SU-DHL-6 (cell line): ENCODE measurements at regions not wholly inside any gene's neighbourhood (a gene's known extent, or its start where the extent isn't known, plus 50 kb on each side); places are given as distances from the start of the nearest gene placed in this dataset.

Experiments used
- H2AFZ ChIP-seq: fragments of 200-600 bp; sonication (generic); 2 replicates; pipeline ENCODE4 v1.6.1; 2014; ENCODE audit warnings: low read depth, mild to moderate bottlenecking, moderate library complexity, mixed read lengths, antibody characterized with exemption, low read length; ENCODE audit not compliant: severe bottlenecking
- H3F3A ChIP-seq: fragments of 200-600 bp; shearing (Covaris generic); 2 replicates; pipeline ENCODE4 v1.6.0; 2016; ENCODE audit warnings: antibody characterized with exemption, mild to moderate bottlenecking; ENCODE audit not compliant: insufficient read depth
- H3K27ac ChIP-seq: fragments of 200-600 bp; sonication (generic); 2 replicates; pipeline ENCODE4 v1.5.1; 2016; ENCODE audit warnings: low read depth, mild to moderate bottlenecking, low read length, moderate library complexity, mixed read lengths
- H3K27me3 ChIP-seq: fragments of 200-600 bp; sonication (generic), shearing (Covaris generic); 2 replicates; pipeline ENCODE4 v1.6.0; 2014; ENCODE audit warnings: mild to moderate bottlenecking, low read length
- H3K36me3 ChIP-seq: fragments of 200-600 bp; sonication (generic); 2 replicates; pipeline ENCODE4 v1.6.1; 2014; ENCODE audit warnings: mild to moderate bottlenecking, low read length, mixed read lengths
- H3K4me2 ChIP-seq: fragments of 300-600, 200-600 bp; shearing (Covaris generic), sonication (generic); 2 replicates; pipeline ENCODE4 v1.6.0; 2014; ENCODE audit warnings: low read length, low read depth, mild to moderate bottlenecking; ENCODE audit not compliant: poor library complexity, severe bottlenecking
- H3K4me3 ChIP-seq: fragments of 200-600 bp; sonication (generic); 2 replicates; pipeline ENCODE4 v1.5.1; 2014; ENCODE audit warnings: antibody characterized with exemption, low read length, mild to moderate bottlenecking, mixed read lengths; ENCODE audit not compliant: insufficient read depth, poor library complexity, severe bottlenecking
- H3K79me2 ChIP-seq: fragments of 200-600 bp; sonication (generic); 2 replicates; pipeline ENCODE4 v1.6.1; 2014; ENCODE audit warnings: mild to moderate bottlenecking, low read length, moderate library complexity; ENCODE audit not compliant: insufficient read depth
- H3K9ac ChIP-seq: fragments of 200-600 bp; sonication (generic); 2 replicates; pipeline ENCODE4 v1.7.0; 2014; ENCODE audit warnings: mild to moderate bottlenecking, low read length
- H3K9me2 ChIP-seq: fragments of 200-600 bp; sonication (generic); replicated peaks from 2 replicates; pipeline ENCODE4 v1.6.1; 2014; ENCODE audit warnings: low read length; ENCODE audit not compliant: insufficient read depth
- H3K9me3 ChIP-seq: fragments of 200-600 bp; sonication (generic); 2 replicates; pipeline ENCODE4 v1.6.1; 2014; ENCODE audit warnings: low read length, mixed read lengths; ENCODE audit not compliant: insufficient read depth
- H4K20me1 ChIP-seq: fragments of 200-600 bp; sonication (generic); 2 replicates; pipeline ENCODE4 v1.6.1; 2014; ENCODE audit warnings: low read depth, mild to moderate bottlenecking, antibody characterized with exemption, low read length, moderate library complexity, mixed read lengths
- CTCF ChIP-seq: fragments of 200-600 bp; sonication (generic); IDR thresholded peaks from one replicate; pipeline ENCODE4 v1.5.1; 2017; ENCODE audit warnings: antibody characterized with exemption, mild to moderate bottlenecking, low read length, moderate library complexity; ENCODE audit not compliant: insufficient read depth, poor library complexity, severe bottlenecking
- EZH2phosphoT487 ChIP-seq: fragments of 200-600 bp; sonication (generic), shearing (Covaris generic); conservative IDR thresholded peaks from 2 replicates; pipeline ENCODE4 v1.6.1; 2018; ENCODE audit warnings: mild to moderate bottlenecking, antibody characterized with exemption, low read length, moderate library complexity, mixed read lengths

GRCh38 chr1:193729429-193729828, 543.0 kb upstream of the B3GALT2 start:
- Histone ChIP-seq H3K9me2 (no peaks in the 10 kb centered on the region), H3K79me2 (no peaks in the 10 kb centered on the region), H4K20me1 (no peaks in the 10 kb centered on the region), H3K4me3 (no peak overlapping the region), H3K27me3 (no peaks in the 10 kb centered on the region), H3K4me2 (no peak overlapping the region), H3K9ac (no peak overlapping the region), H3K36me3 (no peaks in the 10 kb centered on the region), H2AFZ (peak overlapping the region; percentile 20), H3F3A (no peaks in the 10 kb centered on the region), H3K9me3 (no peaks in the 10 kb centered on the region), H3K27ac (no peak overlapping the region)
- TF ChIP-seq EZH2phosphoT487 = no peak
- TF ChIP-seq CTCF = no peak

GRCh38 chr1:193727850-193728249, 541.4 kb upstream of the B3GALT2 start:
- Histone ChIP-seq H3K36me3 (no peaks in the 10 kb centered on the region; the same call in 1 of the 2 replicates), H4K20me1 (no peaks in the 10 kb centered on the region), H3K79me2 (no peaks in the 10 kb centered on the region), H3F3A (no peaks in the 10 kb centered on the region), H3K9me2 (no peaks in the 10 kb centered on the region), H3K27ac (no peak overlapping the region), H3K4me2 (no peak overlapping the region), H3K4me3 (no peak overlapping the region), H3K27me3 (no peaks in the 10 kb centered on the region), H3K9me3 (no peaks in the 10 kb centered on the region), H2AFZ (no peak overlapping the region), H3K9ac (no peak overlapping the region)
- TF ChIP-seq CTCF (no peak), EZH2phosphoT487 (no peak)

- no peaks in the 10 kb centered on the region for H3K79me2 ChIP-seq
- no peaks in the 10 kb centered on the region for H4K20me1 ChIP-seq
- no peaks in the 10 kb centered on the region for H3K9me2 ChIP-seq
- H3K36me3 ChIP-seq = no peaks in the 10 kb centered on the region; the same call in 1 of the 2 replicates
- H3K27ac ChIP-seq = no peak overlapping the region
- H2AFZ ChIP-seq = no peak overlapping the region
- TF ChIP-seq CTCF (no peak), EZH2phosphoT487 (no peak)
- H3F3A ChIP-seq = no peaks in the 10 kb centered on the region
- no peak overlapping the region for H3K9ac ChIP-seq
- no peaks in the 10 kb centered on the region for H3K9me3 ChIP-seq
- no peak overlapping the region for H3K4me2 ChIP-seq
- H3K4me3 ChIP-seq = no peak overlapping the region
- no peaks in the 10 kb centered on the region for H3K27me3 ChIP-seq
Observed at GRCh38 chr1:193726722-193727121, 540.3 kb upstream of the B3GALT2 start.

GRCh38 chr1:193712392-193712791, 526.0 kb upstream of the B3GALT2 start:
- no peak overlapping the region for H3K9ac ChIP-seq
- TF ChIP-seq EZH2phosphoT487 (no peak), CTCF (no peak)
- peak overlapping the region; percentile 30 for H2AFZ ChIP-seq
- no peak overlapping the region for H3K4me2 ChIP-seq
- no peaks in the 10 kb centered on the region for H3K36me3 ChIP-seq
- H4K20me1 ChIP-seq = no peaks in the 10 kb centered on the region
- no peaks in the 10 kb centered on the region for H3K9me3 ChIP-seq
- H3K79me2 ChIP-seq = no peaks in the 10 kb centered on the region
- H3F3A ChIP-seq = no peaks in the 10 kb centered on the region
- H3K4me3 ChIP-seq = no peak overlapping the region
- H3K27ac ChIP-seq = no peak overlapping the region
- H3K27me3 ChIP-seq = no peaks in the 10 kb centered on the region
- H3K9me2 ChIP-seq = no peaks in the 10 kb centered on the region
